ENCODE measurements at regions not wholly inside any gene's neighbourhood (a gene's known extent, or its start where the extent isn't known, plus 50 kb on each side); places are given as distances from the start of the nearest gene placed in this dataset.

- intact Hi-C loops (cut with DNase I): no loop called here
- Histone ChIP-seq H3K4me1 (ENCODE audit: control insufficient read depth in 2 of 3, insufficient read depth in 2 of 3, low read depth in 1 of 3, low read length in 3 of 3) (no peaks in the 10 kb centered on the region), H3K9ac (ENCODE audit: low read length in 3 of 3) (no peak overlapping the region), H3K27ac (ENCODE audit: low read depth in 2 of 2, low read length in 2 of 2) (no peak overlapping the region), H3K9me3 (ENCODE audit: control insufficient read depth in 2 of 3, insufficient read depth in 1 of 3, low read length in 3 of 3) (no peaks in the 10 kb centered on the region), H3K27me3 (ENCODE audit: control insufficient read depth, insufficient read depth, low read length) (no peaks in the 10 kb centered on the region), H3K36me3 (ENCODE audit: control insufficient read depth in 2 of 3, insufficient read depth in 3 of 3, low read length in 3 of 3) (no peaks in the 10 kb centered on the region), H3K4me3 (ENCODE audit: low read length in 3 of 3) (no peak overlapping the region)
- DNase-seq (peak in 2 of 5 donors; percentile 21), FAIRE-seq (no peak)
- TF ChIP-seq, protein P1, sequence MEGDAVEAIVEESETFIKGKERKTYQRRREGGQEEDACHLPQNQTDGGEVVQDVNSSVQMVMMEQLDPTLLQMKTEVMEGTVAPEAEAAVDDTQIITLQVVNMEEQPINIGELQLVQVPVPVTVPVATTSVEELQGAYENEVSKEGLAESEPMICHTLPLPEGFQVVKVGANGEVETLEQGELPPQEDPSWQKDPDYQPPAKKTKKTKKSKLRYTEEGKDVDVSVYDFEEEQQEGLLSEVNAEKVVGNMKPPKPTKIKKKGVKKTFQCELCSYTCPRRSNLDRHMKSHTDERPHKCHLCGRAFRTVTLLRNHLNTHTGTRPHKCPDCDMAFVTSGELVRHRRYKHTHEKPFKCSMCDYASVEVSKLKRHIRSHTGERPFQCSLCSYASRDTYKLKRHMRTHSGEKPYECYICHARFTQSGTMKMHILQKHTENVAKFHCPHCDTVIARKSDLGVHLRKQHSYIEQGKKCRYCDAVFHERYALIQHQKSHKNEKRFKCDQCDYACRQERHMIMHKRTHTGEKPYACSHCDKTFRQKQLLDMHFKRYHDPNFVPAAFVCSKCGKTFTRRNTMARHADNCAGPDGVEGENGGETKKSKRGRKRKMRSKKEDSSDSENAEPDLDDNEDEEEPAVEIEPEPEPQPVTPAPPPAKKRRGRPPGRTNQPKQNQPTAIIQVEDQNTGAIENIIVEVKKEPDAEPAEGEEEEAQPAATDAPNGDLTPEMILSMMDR (IDR thresholded peaks at IDR 0.05; ENCODE audit: borderline replicate concordance, extremely low read depth, insufficient read depth): no peak
These were observed 249.4 kb downstream of the FAM170A start for GRCh38 chr5:119878712-119879111.

GRCh38 chr5:119879446-119879845 lies 250.1 kb downstream of the FAM170A start:
- Histone ChIP-seq H3K9me3 (ENCODE audit: control insufficient read depth in 2 of 3, insufficient read depth in 1 of 3, low read length in 3 of 3) (no peaks in the 10 kb centered on the region), H3K4me3 (ENCODE audit: low read length in 3 of 3) (no peak overlapping the region), H3K4me1 (ENCODE audit: control insufficient read depth in 2 of 3, insufficient read depth in 2 of 3, low read depth in 1 of 3, low read length in 3 of 3) (no peaks in the 10 kb centered on the region), H3K27me3 (ENCODE audit: control insufficient read depth, insufficient read depth, low read length) (no peaks in the 10 kb centered on the region), H3K36me3 (ENCODE audit: control insufficient read depth in 2 of 3, insufficient read depth in 3 of 3, low read length in 3 of 3) (no peaks in the 10 kb centered on the region), H3K27ac (ENCODE audit: low read depth in 2 of 2, low read length in 2 of 2) (no peak overlapping the region), H3K9ac (ENCODE audit: low read length in 3 of 3) (no peak overlapping the region)
- TF ChIP-seq, protein P1 (IDR thresholded peaks at IDR 0.05; ENCODE audit: borderline replicate concordance, extremely low read depth, insufficient read depth): no peak
- FAIRE-seq: no peak
- intact Hi-C loops (cut with DNase I): no loop called here
- no peak for DNase-seq

- intact Hi-C loops (cut with DNase I): no loop called here
- Histone ChIP-seq H3K27me3 (ENCODE audit: control insufficient read depth, insufficient read depth, low read length) (no peaks in the 10 kb centered on the region), H3K36me3 (ENCODE audit: control insufficient read depth in 2 of 3, insufficient read depth in 3 of 3, low read length in 3 of 3) (no peaks in the 10 kb centered on the region), H3K27ac (ENCODE audit: low read depth in 2 of 2, low read length in 2 of 2) (no peak overlapping the region), H3K4me1 (ENCODE audit: control insufficient read depth in 2 of 3, insufficient read depth in 2 of 3, low read depth in 1 of 3, low read length in 3 of 3) (no peaks in the 10 kb centered on the region), H3K9me3 (ENCODE audit: control insufficient read depth in 2 of 3, insufficient read depth in 1 of 3, low read length in 3 of 3) (no peaks in the 10 kb centered on the region), H3K4me3 (ENCODE audit: low read length in 3 of 3) (no peak overlapping the region), H3K9ac (ENCODE audit: low read length in 3 of 3) (no peak overlapping the region)
- FAIRE-seq (no peak), DNase-seq (no peak)
- TF ChIP-seq, protein P1 (IDR thresholded peaks at IDR 0.05; ENCODE audit: borderline replicate concordance, extremely low read depth, insufficient read depth): no peak
These were observed 265.7 kb downstream of the FAM170A start for GRCh38 chr5:119895066-119895465.

GRCh38 chr5:119896826-119897536 lies 267.6 kb downstream of the FAM170A start:
- intact Hi-C loops (cut with DNase I): no loop called here
- Histone ChIP-seq H3K36me3 (ENCODE audit: control insufficient read depth in 2 of 3, insufficient read depth in 3 of 3, low read length in 3 of 3) (no peaks in the 10 kb centered on the region), H3K9ac (ENCODE audit: low read length in 3 of 3) (no peak overlapping the region), H3K4me1 (ENCODE audit: control insufficient read depth in 2 of 3, insufficient read depth in 2 of 3, low read depth in 1 of 3, low read length in 3 of 3) (no peaks in the 10 kb centered on the region), H3K27ac (ENCODE audit: low read depth in 2 of 2, low read length in 2 of 2) (no peak overlapping the region), H3K9me3 (ENCODE audit: control insufficient read depth in 2 of 3, insufficient read depth in 1 of 3, low read length in 3 of 3) (no peaks in the 10 kb centered on the region), H3K27me3 (ENCODE audit: control insufficient read depth, insufficient read depth, low read length) (no peaks in the 10 kb centered on the region), H3K4me3 (ENCODE audit: low read length in 3 of 3) (no peak overlapping the region)
- no peak for FAIRE-seq
- DNase-seq: no peak
- TF ChIP-seq, protein P1 (IDR thresholded peaks at IDR 0.05; ENCODE audit: borderline replicate concordance, extremely low read depth, insufficient read depth): no peak
